Fibroblast of lung (primary cell): ENCODE measurements at regions not wholly inside any gene's neighbourhood (a gene's known extent, or its start where the extent isn't known, plus 50 kb on each side); places are given as distances from the start of the nearest gene placed in this dataset.

Experiments used
- DNase-seq, 2 donors: peaks; one replicate each; pipeline versions ENCODE4 v3.0.0 to v3.0.0-alpha.2; 2010; ENCODE audit warnings: low read depth in 2 of 2
- H2AFZ ChIP-seq: 2 replicates; pipeline ENCODE4 v1.5.1; 2012; ENCODE audit warnings: low read length, control low read depth, inconsistent platforms
- H3K27ac ChIP-seq: 2 replicates; pipeline ENCODE4 v1.5.1; 2011; ENCODE audit warnings: low read length, control low read depth; ENCODE audit not compliant: insufficient read depth
- H3K27me3 ChIP-seq: 2 replicates; pipeline ENCODE4 v1.5.1; 2011; ENCODE audit warnings: mild to moderate bottlenecking, low read length; ENCODE audit not compliant: control insufficient read depth, insufficient read depth
- H3K36me3 ChIP-seq: 2 replicates; pipeline ENCODE4 v1.5.1; 2011; ENCODE audit warnings: low read length; ENCODE audit not compliant: control insufficient read depth, insufficient read depth
- H3K4me1 ChIP-seq: 2 replicates; pipeline ENCODE4 v1.5.1; 2011; ENCODE audit warnings: low read length; ENCODE audit not compliant: control insufficient read depth, insufficient read depth; ENCODE audit errors: extremely low read depth
- H3K4me2 ChIP-seq: 2 replicates; pipeline ENCODE4 v1.5.1; 2011; ENCODE audit warnings: low read length, control low read depth; ENCODE audit not compliant: insufficient read depth; ENCODE audit errors: extremely low read depth
- H3K4me3 ChIP-seq, 4 experiments: fragments of 200-600 bp in 1 of 4; sonication (generic) in 1 of 4; replicated peaks in 1 of 4; 2 replicates each; pipeline ENCODE4 v1.5.1; 2011 to 2016; ENCODE audit warnings: low read length in 4 of 4, low read depth in 3 of 4, mild to moderate bottlenecking in 3 of 4, control low read depth in 2 of 4, inconsistent platforms in 1 of 4, mixed read lengths in 1 of 4; ENCODE audit not compliant: insufficient read depth in 1 of 4; ENCODE audit errors: control extremely low read depth in 1 of 4
- H3K79me2 ChIP-seq: 2 replicates; pipeline ENCODE4 v1.5.1; 2012; ENCODE audit warnings: mild to moderate bottlenecking, low read length, inconsistent platforms; ENCODE audit not compliant: control insufficient read depth, insufficient read depth
- H3K9ac ChIP-seq: 2 replicates; pipeline ENCODE4 v1.5.1; 2011; ENCODE audit warnings: mild to moderate bottlenecking, low read length, control low read depth; ENCODE audit not compliant: insufficient read depth
- H3K9me3 ChIP-seq: 2 replicates; pipeline ENCODE4 v1.5.1; 2012; ENCODE audit warnings: low read depth, low read length; ENCODE audit not compliant: control insufficient read depth, insufficient read depth
- H4K20me1 ChIP-seq: 2 replicates; pipeline ENCODE4 v1.5.1; 2011; ENCODE audit warnings: low read length; ENCODE audit not compliant: control insufficient read depth, insufficient read depth; ENCODE audit errors: extremely low read depth
- EZH2 ChIP-seq: IDR thresholded peaks from 2 replicates; pipeline ENCODE4 v1.5.1; 2012; ENCODE audit warnings: low read length, control low read depth, mild to moderate bottlenecking; ENCODE audit errors: missing control alignments
- TF ChIP-seq, protein P1 (sequence below), 2 donors: IDR thresholded peaks in 1 of 2; conservative IDR thresholded peaks in 1 of 2; 1 replicate in 1 of 2; 2 replicates in 1 of 2; pipeline ENCODE4 v1.5.1; 2011 to 2012; ENCODE audit warnings: low read length in 2 of 2, control low read depth in 1 of 2, inconsistent platforms in 1 of 2, low read depth in 1 of 2, mild to moderate bottlenecking in 1 of 2

DNA sequence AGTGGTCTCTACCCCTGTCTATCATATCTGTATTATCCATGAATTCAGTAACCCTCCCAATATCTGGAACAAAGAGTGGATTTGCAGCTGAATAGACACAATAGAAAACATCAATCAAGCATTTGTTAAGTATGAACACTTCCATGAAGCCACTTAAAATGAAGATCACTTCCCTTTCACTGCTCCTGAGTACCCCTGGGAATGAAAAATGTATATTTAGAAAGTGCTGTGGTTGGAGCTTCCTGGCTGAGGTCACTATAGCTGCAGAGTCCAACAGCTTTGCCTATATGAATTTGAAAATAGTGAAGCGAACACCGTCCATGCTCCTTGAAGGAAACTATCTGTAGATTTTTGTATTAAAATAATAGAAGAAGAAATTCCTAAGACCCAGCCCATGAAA, 227.0 kb downstream of the DTHD1 start:
- no peak overlapping the region for H2AFZ ChIP-seq
- no peak for DNase-seq
- no peak overlapping the region for H3K27ac ChIP-seq
- H3K27me3 ChIP-seq: no peaks in the 10 kb centered on the region
- H3K9me3 ChIP-seq: no peaks in the 10 kb centered on the region
- no peaks in the 10 kb centered on the region for H4K20me1 ChIP-seq
- H3K79me2 ChIP-seq: no peaks in the 10 kb centered on the region
- no peak for TF ChIP-seq EZH2
- TF ChIP-seq, protein P1, sequence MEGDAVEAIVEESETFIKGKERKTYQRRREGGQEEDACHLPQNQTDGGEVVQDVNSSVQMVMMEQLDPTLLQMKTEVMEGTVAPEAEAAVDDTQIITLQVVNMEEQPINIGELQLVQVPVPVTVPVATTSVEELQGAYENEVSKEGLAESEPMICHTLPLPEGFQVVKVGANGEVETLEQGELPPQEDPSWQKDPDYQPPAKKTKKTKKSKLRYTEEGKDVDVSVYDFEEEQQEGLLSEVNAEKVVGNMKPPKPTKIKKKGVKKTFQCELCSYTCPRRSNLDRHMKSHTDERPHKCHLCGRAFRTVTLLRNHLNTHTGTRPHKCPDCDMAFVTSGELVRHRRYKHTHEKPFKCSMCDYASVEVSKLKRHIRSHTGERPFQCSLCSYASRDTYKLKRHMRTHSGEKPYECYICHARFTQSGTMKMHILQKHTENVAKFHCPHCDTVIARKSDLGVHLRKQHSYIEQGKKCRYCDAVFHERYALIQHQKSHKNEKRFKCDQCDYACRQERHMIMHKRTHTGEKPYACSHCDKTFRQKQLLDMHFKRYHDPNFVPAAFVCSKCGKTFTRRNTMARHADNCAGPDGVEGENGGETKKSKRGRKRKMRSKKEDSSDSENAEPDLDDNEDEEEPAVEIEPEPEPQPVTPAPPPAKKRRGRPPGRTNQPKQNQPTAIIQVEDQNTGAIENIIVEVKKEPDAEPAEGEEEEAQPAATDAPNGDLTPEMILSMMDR (conservative IDR thresholded peaks at IDR 0.05 in 1 of 2, IDR thresholded peaks at IDR 0.05 in 1 of 2; ENCODE audit: low read depth in 1 of 2, low read length in 2 of 2): no peak
- H3K9ac ChIP-seq: no peak overlapping the region
- no peaks in the 10 kb centered on the region for H3K4me1 ChIP-seq
- no peak overlapping the region for H3K4me3 ChIP-seq
- H3K4me2 ChIP-seq: no peak overlapping the region
- H3K36me3 ChIP-seq: no peaks in the 10 kb centered on the region

DNA sequence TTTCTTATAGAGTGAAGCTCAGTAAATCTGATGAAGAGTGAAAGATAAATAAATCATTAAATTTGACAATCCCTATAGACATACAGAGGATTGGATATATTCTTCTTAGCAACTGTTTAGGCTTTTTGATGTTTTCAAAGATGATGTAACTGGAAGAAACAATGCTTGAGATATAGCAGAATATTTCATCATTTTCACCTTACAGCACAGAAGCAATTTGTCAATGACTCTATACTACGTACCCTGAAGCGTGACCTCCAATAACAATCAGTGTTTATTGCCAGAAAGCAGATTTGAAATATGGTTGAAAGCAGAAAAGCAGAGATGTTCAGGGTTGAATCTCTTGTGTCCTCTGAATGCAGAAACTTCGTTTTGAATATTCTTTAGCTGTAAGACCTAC, 228.4 kb downstream of the DTHD1 start:
- Histone ChIP-seq H3K9ac (no peak overlapping the region), H3K4me3 (no peak overlapping the region), H3K27me3 (no peaks in the 10 kb centered on the region), H3K79me2 (no peaks in the 10 kb centered on the region), H3K27ac (no peak overlapping the region), H3K4me2 (no peak overlapping the region), H3K36me3 (no peaks in the 10 kb centered on the region), H3K9me3 (no peaks in the 10 kb centered on the region), H2AFZ (no peak overlapping the region), H3K4me1 (no peaks in the 10 kb centered on the region), H4K20me1 (no peaks in the 10 kb centered on the region)
- DNase-seq: no peak
- TF ChIP-seq, protein P1 (conservative IDR thresholded peaks at IDR 0.05 in 1 of 2, IDR thresholded peaks at IDR 0.05 in 1 of 2; ENCODE audit: low read depth in 1 of 2, low read length in 2 of 2): no peak
- TF ChIP-seq EZH2: no peak

DNA sequence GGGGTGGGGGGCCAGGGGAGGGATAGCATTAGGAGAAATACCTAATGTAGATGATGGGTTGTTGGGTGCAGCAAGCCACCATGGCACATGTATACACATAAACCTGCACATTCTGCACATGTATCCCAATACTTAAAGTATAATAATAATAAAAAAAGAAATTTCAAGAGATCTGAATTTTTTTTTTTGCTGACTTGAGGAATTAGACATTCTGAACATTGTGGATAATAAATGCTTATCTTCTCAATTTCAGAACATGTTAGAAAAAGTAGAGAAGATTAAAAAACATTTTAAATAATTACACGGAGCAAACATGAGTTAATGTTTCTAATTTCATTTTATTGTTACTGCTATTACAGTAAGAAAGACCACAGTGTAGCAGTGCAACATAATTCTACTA, 230.4 kb downstream of the DTHD1 start:
- no peaks in the 10 kb centered on the region for H3K9me3 ChIP-seq
- no peaks in the 10 kb centered on the region for H3K4me1 ChIP-seq
- H2AFZ ChIP-seq: no peak overlapping the region
- H3K9ac ChIP-seq: no peak overlapping the region
- H3K36me3 ChIP-seq: no peaks in the 10 kb centered on the region
- H3K4me3 ChIP-seq: no peak overlapping the region
- no peaks in the 10 kb centered on the region for H4K20me1 ChIP-seq
- H3K79me2 ChIP-seq: no peaks in the 10 kb centered on the region
- TF ChIP-seq, protein P1 (conservative IDR thresholded peaks at IDR 0.05 in 1 of 2, IDR thresholded peaks at IDR 0.05 in 1 of 2; ENCODE audit: low read depth in 1 of 2, low read length in 2 of 2): no peak
- no peak for TF ChIP-seq EZH2
- no peak overlapping the region for H3K4me2 ChIP-seq
- no peak for DNase-seq
- no peak overlapping the region for H3K27ac ChIP-seq
- H3K27me3 ChIP-seq: no peaks in the 10 kb centered on the region
